NCI-H345 treated with DMSO at 0.1 percent for 48 hours (cell line): ENCODE measurements at regions not wholly inside any gene's neighbourhood (a gene's known extent, or its start where the extent isn't known, plus 50 kb on each side); places are given as distances from the start of the nearest gene placed in this dataset.

Experiments
- DNase-seq: peaks from one replicate; lab custom pipeline; 2025; ENCODE audit not compliant: unreplicated experiment; lab: John Stamatoyannopoulos, UW

DNA sequence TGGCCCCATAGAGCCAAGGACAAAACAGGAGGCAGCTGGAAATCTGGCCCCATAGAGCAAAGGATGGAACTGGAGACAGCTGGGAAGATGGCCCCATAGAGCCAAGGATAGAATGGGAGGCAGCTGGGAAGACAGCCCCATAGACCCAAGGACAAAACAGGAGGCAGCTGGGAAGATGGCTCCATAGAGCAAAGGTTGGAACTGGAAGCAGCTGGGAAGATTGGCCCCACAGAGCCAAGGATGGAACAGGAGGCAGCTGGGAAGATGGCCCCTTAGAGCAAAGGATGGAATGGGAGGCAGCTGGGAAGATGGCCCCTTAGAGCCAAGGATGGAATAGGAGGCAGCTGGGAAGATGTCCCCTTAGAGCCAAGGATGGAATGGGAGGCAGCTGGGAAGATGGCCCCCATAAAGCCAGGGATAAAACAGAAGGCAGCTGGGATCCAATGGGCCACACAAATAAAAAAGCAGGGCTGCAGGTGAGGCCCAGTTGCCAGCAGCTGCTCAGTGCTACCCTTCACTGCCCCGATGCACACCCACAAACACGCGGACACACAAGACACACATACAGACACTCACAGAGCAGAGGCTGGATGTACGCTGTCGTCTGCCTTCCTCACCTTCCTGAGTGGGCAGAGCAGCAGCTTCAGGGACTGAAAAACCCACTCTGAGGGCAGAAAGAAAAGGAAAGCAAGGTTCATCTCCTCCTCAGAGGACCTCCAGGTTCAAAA lies 505.4 kb upstream of the MYT1L start:
- no peak for DNase-seq

DNA sequence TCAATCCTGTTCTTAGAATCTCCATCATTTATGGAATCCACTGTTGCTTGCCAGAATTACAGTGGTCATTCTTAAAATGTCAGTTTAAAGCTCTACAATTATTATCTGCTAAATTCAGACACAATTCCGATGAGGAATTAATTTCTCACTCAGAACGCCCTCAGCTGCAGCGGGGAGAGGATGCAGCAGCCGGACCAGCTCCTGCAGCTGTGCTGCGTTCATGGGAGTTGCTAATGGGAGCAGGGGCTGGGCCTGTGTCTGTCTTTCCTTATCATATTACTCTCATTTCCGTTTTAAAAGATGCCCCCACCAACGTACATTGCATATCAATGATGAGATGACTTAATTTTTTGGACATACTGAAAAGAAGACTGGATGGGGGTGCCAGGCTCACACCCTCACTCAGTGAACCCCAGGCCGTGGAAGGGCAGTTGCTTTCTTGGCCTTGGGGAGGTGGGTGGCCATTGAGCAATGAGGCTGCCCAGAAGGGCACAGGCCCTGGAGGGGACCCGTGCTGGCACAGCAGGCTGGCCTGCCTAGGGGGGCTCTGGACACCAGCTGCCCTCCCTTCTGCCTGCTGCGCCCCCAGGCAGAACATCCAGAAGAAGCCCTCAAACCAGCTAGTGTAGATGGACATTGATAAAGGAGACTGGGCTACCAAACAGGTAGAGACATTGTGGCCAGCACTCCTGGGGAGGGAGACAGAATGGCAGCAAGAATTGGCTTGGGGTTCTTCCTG lies 503.6 kb upstream of the MYT1L start:
- DNase-seq, result no peak

DNA sequence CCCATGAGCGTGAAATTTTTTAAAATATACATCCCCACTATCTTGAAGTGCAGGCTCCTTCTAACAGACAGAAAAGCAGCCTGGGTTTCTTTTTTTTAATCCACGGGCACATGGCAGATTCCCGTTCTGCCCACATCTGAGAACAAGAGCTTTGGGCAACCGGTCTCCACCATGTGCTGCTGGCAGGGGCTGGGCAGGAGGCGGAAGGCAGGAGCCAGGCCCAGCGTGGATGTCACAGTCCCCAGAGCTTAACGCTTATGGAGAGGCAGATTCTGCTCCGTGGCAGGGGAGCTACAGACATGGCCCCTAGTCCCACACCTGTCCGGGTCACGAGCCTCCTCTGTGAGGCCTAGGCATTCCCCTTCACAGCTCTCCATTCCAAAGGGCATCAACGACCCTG lies 503.0 kb upstream of the MYT1L start:
- no peak for DNase-seq

DNA sequence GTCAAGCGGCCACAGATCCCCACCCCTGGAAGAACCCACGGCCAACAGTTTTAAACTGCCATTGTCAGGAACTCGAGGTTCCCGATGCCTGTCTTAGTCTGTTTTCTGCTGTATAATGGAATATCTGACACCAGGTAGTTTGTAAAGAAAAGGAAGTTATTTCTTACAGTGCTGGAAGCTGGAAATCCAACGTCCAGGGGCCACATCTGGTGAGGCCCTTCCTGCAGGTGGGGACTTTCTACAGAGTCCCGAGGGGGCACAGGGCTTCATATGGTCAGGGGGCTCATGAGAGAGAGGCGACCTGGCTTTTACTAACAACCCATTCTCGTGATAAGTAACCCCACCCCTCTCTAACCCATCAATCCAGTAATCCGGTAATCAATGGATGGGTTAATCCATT lies 501.6 kb upstream of the MYT1L start:
- no peak for DNase-seq

- DNase-seq, result no peak
Measured at GRCh38 chr2:2831633-2832032, 500.6 kb upstream of the MYT1L start.

DNA sequence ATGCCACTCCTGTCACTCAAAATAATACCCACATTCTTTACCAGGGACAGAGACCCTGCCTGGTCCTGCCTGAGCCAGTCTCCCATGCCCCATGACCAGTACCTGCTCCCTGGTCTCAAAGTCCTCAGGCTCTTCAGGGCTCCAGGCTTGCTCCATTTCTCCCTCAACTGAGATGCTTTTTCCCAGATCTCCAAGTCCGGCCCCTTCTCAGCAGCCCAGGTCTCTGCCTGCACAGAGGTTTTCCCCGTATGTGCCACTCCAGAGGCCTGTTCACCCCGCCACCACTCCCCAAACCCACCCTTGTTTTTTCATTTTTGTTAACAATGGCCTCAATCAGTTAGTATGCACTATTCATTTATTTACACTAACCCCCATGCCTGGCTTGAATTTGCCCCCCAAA lies 499.5 kb upstream of the MYT1L start:
- DNase-seq, result no peak

- DNase-seq, result no peak
Measured at GRCh38 chr2:2828774-2829368, 497.8 kb upstream of the MYT1L start.

- no peak for DNase-seq
Measured at GRCh38 chr2:2827761-2828221, 496.7 kb upstream of the MYT1L start.

GRCh38 chr2:2827046-2827636 lies 496.1 kb upstream of the MYT1L start:
- no peak for DNase-seq

DNA sequence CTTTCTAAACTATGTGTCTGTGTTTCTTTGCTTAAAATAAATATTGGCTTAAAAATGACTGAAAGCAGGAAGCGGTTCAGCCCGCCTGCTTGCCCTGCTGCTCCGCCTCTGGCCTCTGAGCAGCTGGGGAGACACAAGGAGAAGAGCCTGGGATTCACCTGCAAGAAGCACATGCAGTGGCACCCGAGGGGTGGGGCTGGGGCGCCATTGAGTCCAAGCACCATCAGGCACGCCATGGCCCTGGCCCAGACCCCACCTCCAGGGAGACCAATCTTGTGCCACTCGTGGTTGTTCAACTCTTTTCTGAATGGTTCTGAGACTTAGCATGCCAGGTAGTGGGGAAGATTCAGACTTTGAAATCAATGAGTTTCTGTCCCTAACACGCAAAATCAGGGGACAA lies 495.5 kb upstream of the MYT1L start:
- DNase-seq, result no peak

- no peak for DNase-seq
Measured at GRCh38 chr2:2826209-2826551, 495.1 kb upstream of the MYT1L start.

DNA sequence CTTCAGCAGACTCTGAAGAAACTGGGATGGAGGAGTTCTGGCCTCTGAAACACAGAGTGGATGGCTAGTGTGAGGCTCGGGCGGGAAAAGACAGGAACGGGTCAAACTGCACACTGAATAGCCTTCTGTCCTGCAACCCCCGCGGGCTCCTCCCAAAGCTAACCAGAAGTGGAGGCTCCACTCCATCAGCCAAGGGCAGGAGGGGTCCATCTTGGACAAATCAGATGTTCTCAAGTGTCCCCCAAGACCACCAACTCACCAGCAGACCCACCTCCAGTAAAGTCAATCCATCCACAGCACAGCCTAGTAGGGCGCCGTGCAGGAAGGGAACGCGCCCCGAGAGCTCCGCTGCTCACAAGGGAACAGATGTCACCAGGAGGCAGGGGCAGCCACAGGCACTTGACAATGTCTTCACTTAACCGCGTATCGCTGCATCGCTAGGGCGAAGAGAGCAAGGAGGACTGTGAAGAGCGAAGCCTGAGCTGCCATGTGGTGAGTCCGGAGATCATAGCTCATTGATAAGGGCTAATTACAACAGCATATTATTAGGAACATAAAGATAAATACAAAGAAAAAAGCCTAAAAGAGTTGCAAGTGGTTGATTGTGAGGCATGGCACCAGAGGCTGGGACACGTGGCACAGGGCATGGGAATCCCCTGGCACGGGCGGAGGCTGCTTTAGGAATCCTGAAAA lies 494.6 kb upstream of the MYT1L start:
- DNase-seq, result no peak

- no peak for DNase-seq
Measured at GRCh38 chr2:2825062-2825461, 494.0 kb upstream of the MYT1L start.

DNA sequence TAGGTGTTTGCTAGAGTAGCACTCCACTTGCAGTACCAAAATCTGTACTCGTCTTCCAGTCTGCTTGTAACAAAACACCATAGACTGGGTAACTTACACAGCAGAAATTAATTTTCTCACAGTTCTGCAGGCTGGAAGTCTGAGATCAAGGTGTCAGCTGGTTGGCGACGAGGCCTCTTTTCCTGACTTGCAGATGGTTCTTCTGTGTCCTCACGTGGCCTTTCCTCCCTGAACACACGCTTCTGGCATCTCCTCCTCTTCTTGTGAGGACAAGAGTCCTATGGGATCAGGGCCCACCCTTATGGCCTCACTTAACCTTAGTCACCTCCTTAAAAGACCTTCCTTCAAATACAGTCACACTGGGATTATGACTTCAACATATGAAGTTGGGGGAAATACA lies 493.5 kb upstream of the MYT1L start:
- DNase-seq, result no peak

DNA sequence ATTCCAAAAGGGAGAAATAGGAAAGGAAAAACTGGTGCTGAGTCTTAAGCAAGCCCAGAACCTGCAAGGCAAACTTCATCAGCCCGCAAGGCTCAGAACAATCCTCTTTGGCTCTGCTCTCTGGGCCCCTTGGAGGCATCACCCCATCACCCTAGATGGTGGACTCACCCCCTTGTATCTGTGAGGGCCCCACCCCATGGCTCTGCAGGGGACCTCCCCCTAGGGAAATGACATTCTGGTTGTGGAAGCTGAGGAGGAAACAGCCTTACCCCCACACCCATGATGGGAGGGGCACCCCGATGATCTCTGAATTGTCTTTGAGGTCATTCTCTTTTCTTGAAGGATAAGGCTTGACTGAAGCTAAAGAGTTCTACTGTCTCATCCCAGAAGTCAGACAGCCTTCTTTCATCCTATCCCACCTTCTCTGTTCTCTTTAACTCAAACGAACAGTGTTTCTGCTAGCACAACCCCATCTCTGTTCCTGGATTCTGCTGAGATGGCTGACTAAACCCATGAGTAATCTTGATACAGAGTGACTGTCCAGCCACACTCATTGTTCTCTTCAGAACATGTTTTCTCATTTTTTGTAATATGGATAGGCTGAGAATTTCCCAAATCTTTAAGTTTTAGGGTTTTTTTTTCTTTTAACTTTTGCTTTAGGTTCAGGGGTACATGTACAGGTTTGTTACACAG lies 492.1 kb upstream of the MYT1L start:
- DNase-seq, result no peak

DNA sequence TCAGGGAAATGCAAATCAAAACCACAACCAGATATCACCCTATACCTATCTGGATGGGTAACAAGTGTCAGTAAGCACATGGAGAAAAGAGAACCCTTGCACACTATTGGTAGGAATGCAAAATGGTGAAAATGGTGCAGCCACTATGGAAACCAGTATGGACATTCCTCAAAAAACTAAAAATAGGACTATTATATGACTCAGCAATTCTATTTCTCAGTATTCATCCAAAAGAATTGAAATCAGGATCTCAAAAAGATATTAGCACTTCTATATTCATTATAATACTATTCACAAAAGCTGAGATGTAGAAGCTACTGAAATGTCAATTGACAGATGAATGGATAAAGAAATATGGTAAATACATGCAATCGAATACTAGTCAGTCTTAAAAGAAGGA lies 491.1 kb upstream of the MYT1L start:
- DNase-seq, result no peak

DNA sequence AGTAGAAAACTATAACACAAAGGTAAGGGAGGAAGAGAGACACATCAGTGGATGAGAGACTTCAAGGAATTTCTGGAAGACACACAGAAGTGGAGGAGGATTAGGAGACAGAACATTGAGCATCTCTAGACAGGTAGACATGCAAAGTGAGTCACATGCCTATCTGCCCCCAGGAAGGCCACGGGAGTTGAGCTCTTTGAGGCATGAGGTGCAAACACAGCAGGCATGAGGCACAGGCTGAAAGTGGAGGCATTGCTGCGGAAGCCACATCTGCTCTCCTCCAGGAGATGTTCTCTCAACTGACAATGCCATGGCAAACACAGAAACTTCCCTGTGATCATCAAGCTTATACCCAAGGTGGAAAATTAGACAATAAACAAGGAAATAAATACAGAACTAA lies 481.6 kb upstream of the MYT1L start:
- DNase-seq, result no peak

DNA sequence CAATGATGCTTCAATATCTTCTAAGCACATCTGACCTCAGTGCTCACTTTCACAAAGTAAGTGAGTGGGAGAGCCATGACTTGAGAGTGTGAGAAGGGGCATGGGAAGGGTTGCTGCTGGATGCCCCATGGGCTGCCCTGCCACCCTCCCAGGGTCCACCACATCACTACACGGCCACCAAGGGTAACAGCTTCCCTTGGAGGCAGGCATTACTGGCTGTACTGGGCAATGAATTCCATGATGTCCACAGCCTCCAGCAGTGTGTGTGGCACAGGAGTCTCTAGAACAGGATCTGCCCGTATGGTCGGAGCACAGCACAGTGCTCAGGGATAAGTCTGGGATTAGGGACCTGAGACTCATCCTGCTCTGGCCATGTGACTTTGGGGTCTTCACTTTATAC lies 481.0 kb upstream of the MYT1L start:
- DNase-seq, result no peak

GRCh38 chr2:2810504-2810903 lies 479.4 kb upstream of the MYT1L start:
- DNase-seq, result no peak

- DNase-seq, result no peak
Measured at GRCh38 chr2:2809771-2810170, 478.7 kb upstream of the MYT1L start.

DNA sequence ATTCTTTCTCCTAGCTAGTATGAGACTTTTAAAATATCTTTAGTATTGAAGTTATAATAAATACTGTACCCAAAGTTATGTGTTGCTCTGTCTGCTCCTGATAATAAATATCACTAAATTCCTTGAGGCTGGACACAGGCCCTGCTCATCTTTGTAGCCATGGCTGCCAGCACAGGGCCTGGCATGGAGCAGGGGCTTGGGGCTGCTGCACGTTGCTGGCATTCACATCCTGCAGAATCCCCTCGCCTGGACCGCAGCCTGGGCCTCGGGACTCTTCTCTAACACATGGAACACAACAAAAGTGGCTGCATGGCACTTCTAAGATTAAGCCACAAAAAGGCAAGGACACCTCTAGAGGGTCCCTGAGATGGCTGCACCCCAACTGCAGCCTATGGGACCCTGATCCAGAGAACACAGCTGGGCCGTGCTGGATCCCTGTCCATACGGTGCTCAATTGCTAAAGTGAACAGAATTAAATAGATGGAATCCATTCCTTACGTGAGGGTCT lies 477.5 kb upstream of the MYT1L start:
- no peak for DNase-seq
